HCT116 (cell line): ENCODE measurements at regions not wholly inside any gene's neighbourhood (a gene's known extent, or its start where the extent isn't known, plus 50 kb on each side); places are given as distances from the start of the nearest gene placed in this dataset.

Source experiments
- CTCF ChIP-seq, 3 experiments: fragments of 200-600 bp in 1 of 3; sonication (generic) in 1 of 3; IDR thresholded peaks in 2 of 3; conservative IDR thresholded peaks in 1 of 3; 2 replicates each; pipeline ENCODE4 v1.5.1; 2012 to 2017; ENCODE audit warnings: low read depth in 2 of 3, low read length in 2 of 3, antibody characterized with exemption in 1 of 3, borderline replicate concordance in 1 of 3, control low read depth in 1 of 3, mild to moderate bottlenecking in 1 of 3, mixed read lengths in 1 of 3, mixed run types in 1 of 3, moderate library complexity in 1 of 3; ENCODE audit not compliant: insufficient read depth in 1 of 3
- EZH2 ChIP-seq: fragments of 200-600 bp; sonication (generic); IDR thresholded peaks from 2 replicates; pipeline ENCODE4 v1.6.1; 2017; ENCODE audit warnings: antibody characterized with exemption, mixed run types
- POLR2A ChIP-seq: IDR thresholded peaks from 2 replicates; pipeline ENCODE4 v1.7.0; 2011; ENCODE audit warnings: borderline replicate concordance; ENCODE audit not compliant: insufficient read depth, insufficient read length; ENCODE audit errors: extremely low read depth
- REST ChIP-seq: IDR thresholded peaks from 2 replicates; pipeline ENCODE4 v1.6.1; 2012; ENCODE audit warnings: low read depth
- SRF ChIP-seq: IDR thresholded peaks from 2 replicates; pipeline ENCODE4 v1.6.1; 2012; ENCODE audit warnings: low read depth
- ZNF274 ChIP-seq: fragments of 200-500 bp; sonication (Bioruptor generic); IDR thresholded peaks from 2 replicates; pipeline ENCODE4 v1.6.1; 2014; ENCODE audit warnings: mild to moderate bottlenecking, low read depth, low read length, inconsistent platforms

DNA sequence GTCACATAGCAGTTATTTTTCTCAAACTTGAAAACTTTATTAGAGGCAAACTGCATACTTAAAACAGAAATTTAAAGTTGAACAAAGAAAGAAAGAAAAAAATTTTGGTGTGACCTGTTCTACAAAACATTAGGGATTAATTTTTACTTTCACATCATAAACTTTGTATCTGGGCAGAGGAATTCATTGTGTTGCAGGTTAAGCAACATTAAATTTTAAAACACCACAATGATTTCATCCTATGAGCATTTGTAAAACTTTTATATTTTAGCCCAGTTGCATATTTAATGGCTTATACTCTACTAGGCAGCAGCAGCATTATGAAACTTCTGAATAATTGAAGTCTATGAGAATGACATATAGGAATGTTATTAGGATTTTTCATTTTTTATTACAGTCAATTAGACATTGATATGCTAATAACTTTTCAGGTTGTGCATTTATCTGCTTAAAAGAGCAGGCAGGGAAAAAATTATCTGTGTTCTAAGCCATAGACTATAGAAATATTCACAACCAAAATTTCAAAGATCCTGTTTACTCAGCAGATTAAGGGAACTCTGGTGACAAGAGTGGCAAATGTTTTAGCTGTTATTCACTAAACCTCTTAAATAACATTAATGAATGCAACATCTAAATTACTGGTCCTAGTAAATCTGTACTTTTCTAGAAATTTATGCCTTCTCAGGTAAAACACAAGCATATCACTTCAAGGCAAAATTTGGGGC lies 1088.5 kb upstream of the CDH6 start:
- TF ChIP-seq ZNF274 (no peak), CTCF (IDR thresholded peaks at IDR 0.05 in 2 of 3, conservative IDR thresholded peaks at IDR 0.05 in 1 of 3; ENCODE audit: borderline replicate concordance in 1 of 3, insufficient read depth in 1 of 3, low read depth in 2 of 3, low read length in 2 of 3) (no peak), EZH2 (no peak), SRF (no peak), POLR2A (no peak), REST (no peak)
